ENCODE measurements at regions not wholly inside any gene's neighbourhood (a gene's known extent, or its start where the extent isn't known, plus 50 kb on each side); places are given as distances from the start of the nearest gene placed in this dataset.

DNA sequence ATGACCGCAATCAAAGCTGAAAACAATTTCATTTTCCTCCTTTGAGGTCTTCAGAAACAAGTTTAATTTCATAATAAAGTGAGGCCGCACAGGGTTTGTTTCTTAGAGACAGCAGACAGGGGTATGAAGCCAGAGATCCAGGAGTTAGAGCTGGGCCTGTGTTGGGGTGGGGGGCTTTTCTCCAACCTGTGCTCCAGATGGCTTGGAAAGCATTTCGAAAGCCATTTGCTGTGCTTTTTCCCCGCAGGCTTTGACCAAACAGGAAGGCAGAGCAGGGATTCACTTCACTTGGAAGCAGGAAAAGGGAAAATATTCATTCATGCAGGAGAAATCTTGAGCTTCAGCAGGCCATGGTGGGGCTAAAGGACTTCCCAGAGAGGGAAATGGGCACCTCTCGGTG, 617.4 kb downstream of the SOX6 start:
- TF ChIP-seq, protein P1, sequence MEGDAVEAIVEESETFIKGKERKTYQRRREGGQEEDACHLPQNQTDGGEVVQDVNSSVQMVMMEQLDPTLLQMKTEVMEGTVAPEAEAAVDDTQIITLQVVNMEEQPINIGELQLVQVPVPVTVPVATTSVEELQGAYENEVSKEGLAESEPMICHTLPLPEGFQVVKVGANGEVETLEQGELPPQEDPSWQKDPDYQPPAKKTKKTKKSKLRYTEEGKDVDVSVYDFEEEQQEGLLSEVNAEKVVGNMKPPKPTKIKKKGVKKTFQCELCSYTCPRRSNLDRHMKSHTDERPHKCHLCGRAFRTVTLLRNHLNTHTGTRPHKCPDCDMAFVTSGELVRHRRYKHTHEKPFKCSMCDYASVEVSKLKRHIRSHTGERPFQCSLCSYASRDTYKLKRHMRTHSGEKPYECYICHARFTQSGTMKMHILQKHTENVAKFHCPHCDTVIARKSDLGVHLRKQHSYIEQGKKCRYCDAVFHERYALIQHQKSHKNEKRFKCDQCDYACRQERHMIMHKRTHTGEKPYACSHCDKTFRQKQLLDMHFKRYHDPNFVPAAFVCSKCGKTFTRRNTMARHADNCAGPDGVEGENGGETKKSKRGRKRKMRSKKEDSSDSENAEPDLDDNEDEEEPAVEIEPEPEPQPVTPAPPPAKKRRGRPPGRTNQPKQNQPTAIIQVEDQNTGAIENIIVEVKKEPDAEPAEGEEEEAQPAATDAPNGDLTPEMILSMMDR (conservative IDR thresholded peaks at IDR 0.05; ENCODE audit: low read depth in 2 of 2), result no peak
- TF ChIP-seq NANOG (IDR thresholded peaks at IDR 0.05; ENCODE audit: borderline replicate concordance) (no peak), POLR2AphosphoS5 (IDR thresholded peaks at IDR 0.05; ENCODE audit: low read depth) (no peak), EZH2 (IDR thresholded peaks at IDR 0.05; ENCODE audit: low read depth, unreplicated experiment) (no peak), EZH2phosphoT487 (IDR thresholded peaks at IDR 0.05; ENCODE audit: unreplicated experiment) (no peak)
- TF ChIP-seq, protein P2, sequence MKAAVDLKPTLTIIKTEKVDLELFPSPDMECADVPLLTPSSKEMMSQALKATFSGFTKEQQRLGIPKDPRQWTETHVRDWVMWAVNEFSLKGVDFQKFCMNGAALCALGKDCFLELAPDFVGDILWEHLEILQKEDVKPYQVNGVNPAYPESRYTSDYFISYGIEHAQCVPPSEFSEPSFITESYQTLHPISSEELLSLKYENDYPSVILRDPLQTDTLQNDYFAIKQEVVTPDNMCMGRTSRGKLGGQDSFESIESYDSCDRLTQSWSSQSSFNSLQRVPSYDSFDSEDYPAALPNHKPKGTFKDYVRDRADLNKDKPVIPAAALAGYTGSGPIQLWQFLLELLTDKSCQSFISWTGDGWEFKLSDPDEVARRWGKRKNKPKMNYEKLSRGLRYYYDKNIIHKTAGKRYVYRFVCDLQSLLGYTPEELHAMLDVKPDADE (IDR thresholded peaks at IDR 0.05), result no peak
- TF ChIP-seq, protein P3, sequence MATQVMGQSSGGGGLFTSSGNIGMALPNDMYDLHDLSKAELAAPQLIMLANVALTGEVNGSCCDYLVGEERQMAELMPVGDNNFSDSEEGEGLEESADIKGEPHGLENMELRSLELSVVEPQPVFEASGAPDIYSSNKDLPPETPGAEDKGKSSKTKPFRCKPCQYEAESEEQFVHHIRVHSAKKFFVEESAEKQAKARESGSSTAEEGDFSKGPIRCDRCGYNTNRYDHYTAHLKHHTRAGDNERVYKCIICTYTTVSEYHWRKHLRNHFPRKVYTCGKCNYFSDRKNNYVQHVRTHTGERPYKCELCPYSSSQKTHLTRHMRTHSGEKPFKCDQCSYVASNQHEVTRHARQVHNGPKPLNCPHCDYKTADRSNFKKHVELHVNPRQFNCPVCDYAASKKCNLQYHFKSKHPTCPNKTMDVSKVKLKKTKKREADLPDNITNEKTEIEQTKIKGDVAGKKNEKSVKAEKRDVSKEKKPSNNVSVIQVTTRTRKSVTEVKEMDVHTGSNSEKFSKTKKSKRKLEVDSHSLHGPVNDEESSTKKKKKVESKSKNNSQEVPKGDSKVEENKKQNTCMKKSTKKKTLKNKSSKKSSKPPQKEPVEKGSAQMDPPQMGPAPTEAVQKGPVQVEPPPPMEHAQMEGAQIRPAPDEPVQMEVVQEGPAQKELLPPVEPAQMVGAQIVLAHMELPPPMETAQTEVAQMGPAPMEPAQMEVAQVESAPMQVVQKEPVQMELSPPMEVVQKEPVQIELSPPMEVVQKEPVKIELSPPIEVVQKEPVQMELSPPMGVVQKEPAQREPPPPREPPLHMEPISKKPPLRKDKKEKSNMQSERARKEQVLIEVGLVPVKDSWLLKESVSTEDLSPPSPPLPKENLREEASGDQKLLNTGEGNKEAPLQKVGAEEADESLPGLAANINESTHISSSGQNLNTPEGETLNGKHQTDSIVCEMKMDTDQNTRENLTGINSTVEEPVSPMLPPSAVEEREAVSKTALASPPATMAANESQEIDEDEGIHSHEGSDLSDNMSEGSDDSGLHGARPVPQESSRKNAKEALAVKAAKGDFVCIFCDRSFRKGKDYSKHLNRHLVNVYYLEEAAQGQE (IDR thresholded peaks at IDR 0.05; ENCODE audit: unreplicated experiment), result no peak
